ENCODE measurements at regions not wholly inside any gene's neighbourhood (a gene's known extent, or its start where the extent isn't known, plus 50 kb on each side); places are given as distances from the start of the nearest gene placed in this dataset.
"Not testable (repeated sequence)": the region's sequence is repeated elsewhere in the genome, so short reads cannot be mapped to it uniquely, and the experiment has no call there.

GRCh38 chr13:50755862-50756685, 87.4 kb downstream of the DLEU7 start:
- H3K4me1 ChIP-seq (ENCODE audit: control insufficient read depth in 1 of 2, insufficient read depth in 2 of 2, low read length in 2 of 2); intact Hi-C loops (cut with DNase I); ATAC-seq (ENCODE audit: low FRiP score); H3K36me3 ChIP-seq (ENCODE audit: control insufficient read depth in 1 of 2, insufficient read depth in 2 of 2, low read length in 1 of 2); DNase-seq; H3K27me3 ChIP-seq (ENCODE audit: control insufficient read depth in 1 of 2, insufficient read depth in 2 of 2, low read length in 1 of 2); H3K4me3 ChIP-seq (ENCODE audit: low read length in 2 of 2); H3K9me3 ChIP-seq (ENCODE audit: control insufficient read depth, low read length); H3K27ac ChIP-seq (ENCODE audit: low read depth in 1 of 2, low read length in 2 of 2): not testable (repeated sequence)
- 86 to 96% methylated on average over 8 of the region's 8 CpGs for WGBS, 2 donors

- no peak overlapping the region for H3K4me3 ChIP-seq (ENCODE audit: low read length in 2 of 2)
- WGBS, 2 donors = 89 to 93% methylated on average over 3 of the region's 3 CpGs
- no peak for DNase-seq
- peaks cover 1% of the 10 kb centered on the region for H3K9me3 ChIP-seq (ENCODE audit: control insufficient read depth, low read length)
- H3K27me3 ChIP-seq (ENCODE audit: control insufficient read depth in 1 of 2, insufficient read depth in 2 of 2, low read length in 1 of 2) = peaks cover 0 to 1% of the 10 kb centered on the region in 2 donors
- no peaks in the 10 kb centered on the region for H3K4me1 ChIP-seq (ENCODE audit: control insufficient read depth in 1 of 2, insufficient read depth in 2 of 2, low read length in 2 of 2)
- H3K36me3 ChIP-seq (ENCODE audit: control insufficient read depth in 1 of 2, insufficient read depth in 2 of 2, low read length in 1 of 2) = no peaks in the 10 kb centered on the region
- intact Hi-C loops (cut with DNase I) = no loop called here
- ATAC-seq (ENCODE audit: low FRiP score) = no peak
- no peak overlapping the region for H3K27ac ChIP-seq (ENCODE audit: low read depth in 1 of 2, low read length in 2 of 2)
These were observed 86.5 kb downstream of the DLEU7 start for GRCh38 chr13:50757008-50757407.

GRCh38 chr13:50758796-50759195, 84.7 kb downstream of the DLEU7 start:
- DNase-seq (no peak), ATAC-seq (ENCODE audit: low FRiP score) (no peak)
- 91 to 97% methylated on average over 1 of the region's 1 CpG for WGBS, 2 donors
- H3K4me3 ChIP-seq (ENCODE audit: low read length in 2 of 2) = no peak overlapping the region
- H3K9me3 ChIP-seq (ENCODE audit: control insufficient read depth, low read length) = no peaks in the 10 kb centered on the region
- H3K36me3 ChIP-seq (ENCODE audit: control insufficient read depth in 1 of 2, insufficient read depth in 2 of 2, low read length in 1 of 2) = no peaks in the 10 kb centered on the region
- H3K4me1 ChIP-seq (ENCODE audit: control insufficient read depth in 1 of 2, insufficient read depth in 2 of 2, low read length in 2 of 2) = no peaks in the 10 kb centered on the region
- intact Hi-C loops (cut with DNase I) = no loop called here
- H3K27ac ChIP-seq (ENCODE audit: low read depth in 1 of 2, low read length in 2 of 2) = no peak overlapping the region
- peaks cover 0 to 1% of the 10 kb centered on the region in 2 donors for H3K27me3 ChIP-seq (ENCODE audit: control insufficient read depth in 1 of 2, insufficient read depth in 2 of 2, low read length in 1 of 2)

- DNase-seq (no peak), ATAC-seq (ENCODE audit: low FRiP score) (no peak)
- Histone ChIP-seq H3K4me3 (ENCODE audit: low read length in 2 of 2) (no peak overlapping the region), H3K27ac (ENCODE audit: low read depth in 1 of 2, low read length in 2 of 2) (no peak overlapping the region), H3K9me3 (ENCODE audit: control insufficient read depth, low read length) (no peaks in the 10 kb centered on the region), H3K4me1 (ENCODE audit: control insufficient read depth in 1 of 2, insufficient read depth in 2 of 2, low read length in 2 of 2) (no peaks in the 10 kb centered on the region), H3K36me3 (ENCODE audit: control insufficient read depth in 1 of 2, insufficient read depth in 2 of 2, low read length in 1 of 2) (no peaks in the 10 kb centered on the region), H3K27me3 (ENCODE audit: control insufficient read depth in 1 of 2, insufficient read depth in 2 of 2, low read length in 1 of 2) (peaks cover 0 to 1% of the 10 kb centered on the region in 2 donors)
- 88 to 91% methylated on average over 1 of the region's 1 CpG for WGBS, 2 donors
- intact Hi-C loops (cut with DNase I) = no loop called here
These were observed 82.7 kb downstream of the DLEU7 start for GRCh38 chr13:50760751-50761150.

- DNase-seq = no peak
These were observed 82.1 kb downstream of the DLEU7 start for GRCh38 chr13:50761406-50761805.

GRCh38 chr13:50762969-50763567, 80.4 kb downstream of the DLEU7 start:
- intact Hi-C loops (cut with DNase I) = no loop called here
- no peak for ATAC-seq (ENCODE audit: low FRiP score)

More at GRCh38 chr13:50761406-50761805, 82.1 kb downstream of the DLEU7 start:
- H3K4me3 ChIP-seq (ENCODE audit: low read length in 2 of 2) = no peak overlapping the region
- 96 to 100% methylated on average over 1 of the region's 1 CpG for WGBS, 2 donors
- intact Hi-C loops (cut with DNase I) = no loop called here
- no peak overlapping the region for H3K27ac ChIP-seq (ENCODE audit: low read depth in 1 of 2, low read length in 2 of 2)
- no peaks in the 10 kb centered on the region for H3K9me3 ChIP-seq (ENCODE audit: control insufficient read depth, low read length)
- no peaks in the 10 kb centered on the region for H3K4me1 ChIP-seq (ENCODE audit: control insufficient read depth in 1 of 2, insufficient read depth in 2 of 2, low read length in 2 of 2)
- H3K36me3 ChIP-seq (ENCODE audit: control insufficient read depth in 1 of 2, insufficient read depth in 2 of 2, low read length in 1 of 2) = no peaks in the 10 kb centered on the region
- ATAC-seq (ENCODE audit: low FRiP score) = no peak
- peaks cover 0 to 1% of the 10 kb centered on the region in 2 donors for H3K27me3 ChIP-seq (ENCODE audit: control insufficient read depth in 1 of 2, insufficient read depth in 2 of 2, low read length in 1 of 2)

GRCh38 chr13:50766013-50766412, 77.5 kb downstream of the DLEU7 start:
- no peaks in the 10 kb centered on the region for H3K9me3 ChIP-seq (ENCODE audit: control insufficient read depth, low read length)
- H3K36me3 ChIP-seq (ENCODE audit: control insufficient read depth in 1 of 2, insufficient read depth in 2 of 2, low read length in 1 of 2) = no peaks in the 10 kb centered on the region
- no peak for DNase-seq
- no peaks in the 10 kb centered on the region for H3K27me3 ChIP-seq (ENCODE audit: control insufficient read depth in 1 of 2, insufficient read depth in 2 of 2, low read length in 1 of 2)
- intact Hi-C loops (cut with DNase I) = no loop called here
- no peak overlapping the region for H3K4me3 ChIP-seq (ENCODE audit: low read length in 2 of 2)
- no peak overlapping the region for H3K27ac ChIP-seq (ENCODE audit: low read depth in 1 of 2, low read length in 2 of 2)
- ATAC-seq (ENCODE audit: low FRiP score) = no peak
- no peaks in the 10 kb centered on the region for H3K4me1 ChIP-seq (ENCODE audit: control insufficient read depth in 1 of 2, insufficient read depth in 2 of 2, low read length in 2 of 2)
- WGBS, 2 donors = 86 to 88% methylated on average over 6 of the region's 6 CpGs

More at GRCh38 chr13:50762969-50763567, 80.4 kb downstream of the DLEU7 start:
- Histone ChIP-seq H3K27ac (ENCODE audit: low read depth in 1 of 2, low read length in 2 of 2) (no peak overlapping the region), H3K4me3 (ENCODE audit: low read length in 2 of 2) (no peak overlapping the region), H3K9me3 (ENCODE audit: control insufficient read depth, low read length) (no peaks in the 10 kb centered on the region), H3K4me1 (ENCODE audit: control insufficient read depth in 1 of 2, insufficient read depth in 2 of 2, low read length in 2 of 2) (no peaks in the 10 kb centered on the region), H3K27me3 (ENCODE audit: control insufficient read depth in 1 of 2, insufficient read depth in 2 of 2, low read length in 1 of 2) (no peaks in the 10 kb centered on the region), H3K36me3 (ENCODE audit: control insufficient read depth in 1 of 2, insufficient read depth in 2 of 2, low read length in 1 of 2) (no peaks in the 10 kb centered on the region)
- DNase-seq = no peak
- WGBS, 2 donors = 83 to 90% methylated on average over 4 of the region's 4 CpGs

- no peak for ATAC-seq (ENCODE audit: low FRiP score)
These were observed 76.8 kb downstream of the DLEU7 start for GRCh38 chr13:50766695-50767094.

GRCh38 chr13:50772881-50773280, 70.6 kb downstream of the DLEU7 start:
- DNase-seq; H3K4me3 ChIP-seq (ENCODE audit: low read length in 2 of 2); H3K27me3 ChIP-seq (ENCODE audit: control insufficient read depth in 1 of 2, insufficient read depth in 2 of 2, low read length in 1 of 2); H3K4me1 ChIP-seq (ENCODE audit: control insufficient read depth in 1 of 2, insufficient read depth in 2 of 2, low read length in 2 of 2); H3K36me3 ChIP-seq (ENCODE audit: control insufficient read depth in 1 of 2, insufficient read depth in 2 of 2, low read length in 1 of 2); H3K27ac ChIP-seq (ENCODE audit: low read depth in 1 of 2, low read length in 2 of 2); H3K9me3 ChIP-seq (ENCODE audit: control insufficient read depth, low read length); ATAC-seq (ENCODE audit: low FRiP score); intact Hi-C loops (cut with DNase I): not testable (repeated sequence)
- WGBS, 2 donors = 87 to 88% methylated on average over 9 of the region's 9 CpGs

More at GRCh38 chr13:50766695-50767094, 76.8 kb downstream of the DLEU7 start:
- intact Hi-C loops (cut with DNase I) = no loop called here
- Histone ChIP-seq H3K27me3 (ENCODE audit: control insufficient read depth in 1 of 2, insufficient read depth in 2 of 2, low read length in 1 of 2) (no peaks in the 10 kb centered on the region), H3K27ac (ENCODE audit: low read depth in 1 of 2, low read length in 2 of 2) (no peak overlapping the region), H3K36me3 (ENCODE audit: control insufficient read depth in 1 of 2, insufficient read depth in 2 of 2, low read length in 1 of 2) (no peaks in the 10 kb centered on the region), H3K4me1 (ENCODE audit: control insufficient read depth in 1 of 2, insufficient read depth in 2 of 2, low read length in 2 of 2) (no peaks in the 10 kb centered on the region), H3K4me3 (ENCODE audit: low read length in 2 of 2) (no peak overlapping the region), H3K9me3 (ENCODE audit: control insufficient read depth, low read length) (no peaks in the 10 kb centered on the region)
- 54 to 59% methylated on average over 3 of the region's 3 CpGs for WGBS, 2 donors
- no peak for DNase-seq
